ENCODE measurements at regions not wholly inside any gene's neighbourhood (a gene's known extent, or its start where the extent isn't known, plus 50 kb on each side); places are given as distances from the start of the nearest gene placed in this dataset.
"Not testable (repeated sequence)": the region's sequence is repeated elsewhere in the genome, so short reads cannot be mapped to it uniquely, and the experiment has no call there.

DNA sequence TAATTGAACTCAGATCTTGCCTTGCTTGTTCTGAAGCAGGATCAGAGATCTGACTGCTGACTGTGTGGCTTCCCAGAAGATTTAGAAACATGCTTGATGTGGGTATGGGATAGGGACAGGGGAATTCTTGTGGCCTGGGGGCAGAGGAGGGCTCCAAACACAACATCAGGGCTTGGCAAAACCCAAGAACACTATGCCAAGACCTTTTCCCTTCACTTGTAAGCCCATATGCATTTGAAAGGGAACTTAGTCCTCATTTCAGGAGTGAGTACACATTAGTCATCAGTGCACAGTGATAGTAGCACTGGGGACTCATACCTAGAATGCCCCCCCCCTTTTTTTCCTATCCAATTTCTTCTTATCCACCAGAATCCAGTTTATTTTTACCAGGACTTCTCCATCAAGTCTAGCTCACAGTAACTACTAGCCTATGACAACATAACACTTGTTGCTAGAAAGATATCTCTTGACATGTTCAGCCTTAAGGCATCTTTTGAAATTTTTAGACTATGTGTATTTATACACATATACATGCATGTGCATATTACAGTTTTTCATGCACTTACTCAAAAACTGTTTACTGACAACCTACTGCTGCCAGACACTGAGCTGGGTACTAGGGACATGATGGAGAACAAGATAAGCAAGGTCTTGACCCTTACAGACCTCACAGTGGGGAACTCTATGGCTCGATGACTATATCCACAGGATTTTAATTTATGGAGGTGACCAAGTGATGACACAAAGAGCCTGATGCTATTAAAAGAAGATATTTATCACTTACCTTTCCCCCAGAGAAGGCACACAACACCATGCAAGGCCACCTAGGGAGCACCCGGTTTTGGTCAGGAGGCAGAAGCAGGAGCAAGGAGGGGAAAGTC is 158.3 kb upstream of the MAP3K1 start:
- no peak for DNase-seq

DNA sequence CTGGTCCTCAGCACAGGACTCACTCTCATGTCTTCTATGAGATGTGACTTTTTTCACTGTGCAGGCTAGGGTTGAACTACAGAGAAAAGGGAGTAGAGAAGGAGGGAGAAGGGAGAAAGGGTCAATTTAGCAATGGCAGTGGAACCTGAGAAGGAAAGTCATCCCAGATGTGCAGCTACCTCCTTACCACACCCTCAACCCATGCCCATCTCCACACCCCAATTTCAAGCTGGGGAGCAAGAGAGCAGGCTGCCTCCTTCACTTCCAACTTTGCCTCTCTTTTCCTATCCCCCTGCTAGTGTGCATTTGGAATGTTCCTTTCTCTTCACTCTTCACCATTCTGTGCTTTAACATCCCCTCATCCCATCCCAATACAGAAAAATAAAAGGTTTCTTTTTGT is 163.5 kb upstream of the MAP3K1 start:
- no peak for DNase-seq

DNA sequence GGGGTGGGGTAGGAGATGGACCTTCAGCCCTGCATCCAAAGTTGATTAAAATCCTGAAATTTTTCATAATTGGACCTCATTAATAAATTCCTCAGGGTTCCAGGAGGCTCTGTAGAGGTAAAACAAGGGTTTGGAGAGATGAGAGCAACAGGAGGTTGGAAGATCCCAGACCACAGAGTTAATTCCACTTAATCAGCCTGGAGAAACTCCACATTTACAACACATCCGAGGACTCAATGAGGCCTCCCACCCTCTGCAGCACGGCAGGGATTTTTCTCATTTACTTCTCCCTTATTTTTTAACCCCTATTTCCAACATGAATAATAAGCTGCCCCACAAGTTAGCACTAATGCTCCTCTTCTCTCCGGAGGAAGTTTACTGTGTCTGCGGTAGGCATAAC is 165.0 kb upstream of the MAP3K1 start:
- no peak for DNase-seq

DNA sequence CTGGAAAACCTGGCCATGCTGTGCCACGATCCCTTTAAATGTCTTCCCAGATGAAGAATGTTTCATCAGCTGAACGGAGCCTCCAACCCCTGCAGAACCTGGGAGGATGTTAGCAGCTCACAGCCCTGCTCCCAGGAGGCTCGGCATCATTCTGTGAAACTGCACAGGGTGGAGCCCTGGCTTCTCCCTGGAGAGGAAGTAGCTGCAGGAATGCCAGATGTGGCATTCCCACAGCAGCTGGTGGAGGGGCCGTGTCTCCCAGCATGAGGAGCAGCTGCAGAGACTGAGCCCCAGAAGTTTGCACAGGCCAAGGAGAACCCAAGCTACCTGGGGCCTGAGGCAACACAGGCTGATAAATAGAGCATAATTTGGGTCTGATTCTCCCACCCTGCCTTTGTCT is 165.8 kb upstream of the MAP3K1 start:
- no peak for DNase-seq

DNA sequence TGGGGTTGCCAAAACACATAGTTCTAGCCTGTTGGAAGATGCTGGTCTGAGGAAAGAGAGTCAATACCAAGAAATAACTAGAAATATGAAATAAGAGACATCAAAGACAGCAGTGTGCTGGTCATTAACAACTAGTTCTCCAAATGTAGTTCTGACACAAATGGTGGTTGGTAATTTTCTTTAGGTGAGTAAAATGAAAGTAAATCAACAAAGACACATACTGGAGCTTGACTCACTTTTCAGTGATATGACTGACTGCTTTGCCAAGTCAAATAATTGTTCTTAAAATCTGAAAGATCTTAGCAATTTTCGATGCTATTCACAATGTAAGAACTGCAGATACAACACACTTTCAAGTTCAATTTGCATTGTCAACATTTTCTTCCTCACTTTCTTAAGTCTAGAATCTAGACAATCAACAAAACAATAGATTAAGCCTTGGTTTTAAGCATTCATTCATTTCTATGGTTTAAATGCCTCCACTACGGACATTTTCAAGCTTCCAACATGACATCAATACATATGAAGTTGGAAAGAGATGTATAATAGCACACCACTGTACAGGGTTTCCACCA is 166.8 kb upstream of the MAP3K1 start:
- no peak for DNase-seq

DNA sequence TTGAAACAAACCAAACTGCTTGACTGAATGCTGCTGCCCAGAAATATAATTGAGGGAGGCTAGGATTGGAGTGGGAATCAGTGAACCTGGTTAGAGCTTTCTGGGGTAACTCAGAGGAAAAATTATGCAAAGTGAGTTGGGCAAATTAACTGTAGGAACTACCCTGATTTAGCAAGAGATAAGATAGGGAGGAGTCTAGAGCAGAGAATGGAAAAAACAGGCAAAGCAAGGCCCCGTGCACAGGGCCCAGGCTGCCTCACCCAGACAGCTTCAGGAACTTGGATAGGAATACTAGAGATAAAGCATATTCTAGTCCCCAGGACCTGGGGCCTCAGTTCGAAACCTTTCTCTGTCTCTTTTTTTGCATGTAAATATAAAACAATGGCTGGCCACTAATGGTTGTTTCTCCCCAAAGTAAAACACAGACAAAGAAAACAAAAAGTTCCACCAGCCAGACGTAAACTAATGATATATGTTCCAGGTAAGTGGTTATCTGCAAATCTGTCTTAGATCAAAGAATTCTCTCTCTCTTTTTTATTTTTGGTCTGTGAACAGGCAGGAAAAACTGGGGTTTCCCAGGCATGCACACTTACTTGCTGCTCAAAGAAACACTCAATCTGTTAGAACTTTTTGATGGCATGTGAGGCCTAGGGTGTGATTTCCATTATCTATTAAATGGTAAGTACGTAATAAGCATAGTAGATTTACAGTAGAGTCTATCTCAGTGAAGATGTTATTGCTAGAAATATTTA is 168.1 kb upstream of the MAP3K1 start:
- peak in 1 of 2 donors; percentile 69 for DNase-seq

DNA sequence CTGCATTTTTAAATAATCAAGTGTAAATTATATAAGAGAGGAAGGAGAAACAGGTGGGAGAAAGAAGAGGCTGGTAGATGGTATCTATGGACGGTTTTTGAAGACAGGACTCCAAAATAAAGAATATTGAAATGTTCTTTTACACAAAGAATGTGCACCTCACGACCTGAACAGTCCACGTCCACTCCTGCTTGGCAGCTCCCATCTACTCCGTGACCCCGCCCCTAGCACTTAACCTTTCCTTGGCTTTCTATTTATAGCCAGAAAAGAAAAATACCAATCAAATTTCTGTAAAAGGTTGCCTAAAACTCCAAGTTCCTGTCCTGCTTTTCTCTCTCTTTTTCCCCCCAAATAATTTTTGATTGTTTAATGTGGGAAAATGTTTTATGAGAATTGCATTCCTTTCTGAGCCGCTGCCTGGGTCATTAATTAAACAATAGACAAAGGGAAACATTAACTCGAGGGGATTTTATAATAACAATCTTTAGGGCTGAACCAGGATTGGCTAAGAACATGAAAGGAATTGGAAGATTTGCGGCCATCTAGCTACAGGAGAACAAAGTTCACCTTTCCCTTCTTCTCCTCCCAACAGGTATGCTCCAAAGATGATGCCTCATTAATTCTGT is 173.6 kb upstream of the MAP3K1 start:
- no peak for DNase-seq

DNA sequence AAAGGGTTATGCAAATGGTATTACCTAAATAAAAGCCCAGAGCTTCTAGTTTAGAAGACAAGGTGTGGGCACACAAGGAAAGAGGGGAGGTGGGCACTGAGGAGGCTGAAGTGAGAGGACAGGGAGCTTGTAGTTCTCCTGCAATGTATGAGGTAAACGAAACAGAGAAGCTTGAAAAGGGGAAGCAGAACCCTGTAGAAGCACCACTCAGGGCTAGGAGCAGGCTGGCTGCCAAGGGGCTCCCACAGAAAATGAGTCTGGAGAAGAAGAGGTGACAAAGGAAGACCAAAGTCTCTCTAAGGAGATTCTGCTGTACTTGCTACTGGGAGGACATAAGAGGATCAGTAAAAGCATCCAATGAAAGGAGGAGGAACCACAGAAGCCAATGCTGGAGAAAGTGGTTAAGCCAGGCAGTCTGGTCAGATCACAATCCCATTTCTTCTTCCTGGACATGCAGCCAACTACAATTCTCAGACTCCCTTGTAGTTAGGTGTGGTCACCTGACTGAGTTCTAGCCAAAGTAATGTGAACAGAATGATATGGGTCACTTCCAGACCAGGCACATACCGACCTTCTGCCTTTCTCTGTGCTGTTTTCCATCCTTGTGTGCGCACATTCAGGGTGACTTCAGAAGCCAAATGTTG is 174.5 kb upstream of the MAP3K1 start:
- peak in 1 of 2 donors; percentile 43 for DNase-seq

DNA sequence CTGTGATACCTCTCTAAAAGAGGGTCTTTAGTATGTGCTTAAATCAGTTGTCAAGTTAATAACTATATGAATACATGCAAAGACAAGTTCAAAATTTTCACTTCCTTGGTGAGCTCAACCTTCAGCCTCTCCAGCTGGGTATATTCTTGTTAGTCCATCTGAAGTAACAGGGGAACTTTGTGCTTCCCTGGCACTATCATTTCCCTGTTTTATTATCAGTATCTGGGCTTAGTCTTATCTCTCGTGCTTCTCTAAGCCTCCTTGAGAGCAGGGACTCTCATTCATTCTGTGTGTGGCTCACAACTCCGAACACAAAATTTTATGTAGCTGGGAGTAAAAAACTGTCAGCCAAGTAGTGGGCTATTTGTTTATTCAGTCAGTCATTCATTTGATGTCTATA is 175.9 kb upstream of the MAP3K1 start:
- no peak for DNase-seq

DNA sequence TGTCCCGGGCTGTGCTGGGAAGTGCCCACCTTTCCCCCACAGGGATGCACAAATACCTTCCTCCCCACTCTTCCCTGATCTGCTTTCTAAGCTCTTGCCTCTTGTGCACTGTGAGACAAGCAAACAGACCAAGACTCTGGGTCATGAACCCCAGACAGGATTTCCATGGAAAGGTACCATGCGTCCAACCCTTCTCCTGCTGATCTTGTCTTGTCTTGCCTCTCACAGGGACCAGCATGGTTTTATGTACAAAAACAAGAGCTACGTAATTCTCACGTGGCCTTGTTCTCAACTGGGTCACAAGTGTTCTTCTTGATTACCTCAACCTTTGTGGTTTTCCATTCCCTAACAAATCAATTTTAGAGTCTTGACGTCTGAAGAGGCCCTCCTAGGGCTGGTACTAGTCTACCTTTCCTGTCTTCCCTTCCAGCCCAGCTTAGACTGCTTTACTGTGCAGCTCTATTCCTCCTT is 176.5 kb upstream of the MAP3K1 start:
- DNase-seq, result peak in 1 of 2 donors; percentile 90

DNA sequence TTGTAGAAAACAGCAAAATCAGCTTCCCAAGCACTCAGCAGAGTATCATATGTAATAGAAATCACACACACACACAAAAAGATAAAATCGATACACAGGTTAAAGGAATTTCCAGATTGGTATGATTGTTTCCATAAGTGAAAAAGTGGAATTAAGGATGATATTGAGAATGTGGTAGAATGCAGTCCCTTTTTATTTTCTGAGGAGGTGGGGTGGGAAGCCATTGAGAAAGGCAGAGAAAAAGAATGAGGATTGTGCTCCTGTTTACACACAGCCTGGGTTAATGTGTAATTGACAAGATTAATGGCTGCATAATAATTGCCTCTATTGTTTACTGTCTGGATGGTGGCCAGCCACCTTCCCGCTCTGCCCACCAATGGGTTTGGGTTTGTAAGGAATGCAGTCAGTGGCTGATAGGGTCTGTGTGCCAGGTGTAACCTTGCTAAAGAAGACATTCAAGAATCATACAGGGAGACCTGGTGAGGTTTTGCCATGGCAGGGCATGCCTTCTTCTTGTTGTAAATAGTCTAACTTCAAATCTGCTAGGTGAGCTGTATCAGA is 177.2 kb upstream of the MAP3K1 start:
- DNase-seq, result no peak

DNA sequence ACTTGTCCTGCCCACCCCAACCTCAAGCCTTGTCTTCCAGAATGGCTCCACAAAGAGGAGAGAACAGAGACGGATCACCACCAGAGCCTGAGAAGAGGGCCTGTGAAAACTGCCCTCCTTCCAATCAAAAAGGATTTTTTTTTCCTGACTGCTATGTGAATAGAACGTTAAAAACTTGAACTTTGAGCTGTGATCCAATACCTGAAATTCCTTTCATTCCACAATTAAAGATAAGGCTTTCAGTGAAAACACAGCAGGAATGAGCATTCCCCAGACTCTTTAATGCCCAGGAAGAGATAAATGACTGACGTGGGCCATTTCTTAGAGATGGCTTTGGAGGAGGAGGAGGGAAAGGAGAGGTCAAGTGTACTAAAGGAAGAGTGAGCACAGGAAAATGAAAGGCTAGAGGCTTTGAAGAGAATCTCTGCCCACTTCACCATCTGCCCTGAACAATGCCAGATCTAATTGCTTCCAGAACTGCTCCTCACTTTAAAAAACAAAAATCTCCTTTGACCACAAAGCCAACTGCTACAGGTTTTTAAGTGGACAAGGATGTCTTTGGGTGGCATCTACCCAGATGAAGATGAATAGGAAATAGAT is 177.9 kb upstream of the MAP3K1 start:
- DNase-seq, result no peak

DNA sequence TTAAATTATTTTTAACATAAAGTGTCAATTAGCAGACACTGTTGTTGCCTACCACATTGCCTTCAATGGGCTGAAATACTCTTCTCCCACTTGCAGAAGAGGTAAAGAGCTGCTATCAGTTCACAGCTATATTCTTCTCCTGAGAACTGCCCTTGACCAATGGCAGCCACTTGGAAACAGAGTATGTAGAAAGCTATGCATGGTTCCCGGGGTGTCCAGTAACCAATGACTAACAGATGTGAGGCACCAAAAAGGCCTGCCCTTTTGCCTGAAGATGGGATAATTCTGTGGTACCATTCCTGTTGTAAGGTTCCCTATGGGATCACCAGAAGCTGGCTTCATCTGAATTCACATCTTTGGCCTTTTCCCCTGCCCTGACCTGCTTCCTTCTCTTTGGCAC is 181.4 kb upstream of the MAP3K1 start:
- no peak for DNase-seq

DNA sequence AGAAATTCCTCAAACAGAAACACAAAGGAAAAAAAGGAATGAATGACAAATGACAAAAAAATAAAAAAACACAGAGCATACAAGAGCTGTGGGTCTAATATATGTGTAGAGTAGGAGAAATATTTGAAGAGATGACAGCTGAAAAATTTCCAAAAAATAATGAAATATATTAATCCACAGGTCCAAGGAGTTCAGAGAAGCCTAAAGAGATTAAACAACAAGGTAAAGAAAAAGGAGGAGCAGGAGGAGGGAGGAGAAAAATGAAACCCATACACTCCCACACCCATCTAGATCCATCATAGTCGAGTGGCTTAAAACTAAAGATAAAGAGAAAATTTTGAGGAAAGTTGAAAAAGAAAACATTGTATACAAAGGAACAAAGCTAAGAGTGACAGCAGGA is 182.4 kb upstream of the MAP3K1 start:
- no peak for DNase-seq

DNA sequence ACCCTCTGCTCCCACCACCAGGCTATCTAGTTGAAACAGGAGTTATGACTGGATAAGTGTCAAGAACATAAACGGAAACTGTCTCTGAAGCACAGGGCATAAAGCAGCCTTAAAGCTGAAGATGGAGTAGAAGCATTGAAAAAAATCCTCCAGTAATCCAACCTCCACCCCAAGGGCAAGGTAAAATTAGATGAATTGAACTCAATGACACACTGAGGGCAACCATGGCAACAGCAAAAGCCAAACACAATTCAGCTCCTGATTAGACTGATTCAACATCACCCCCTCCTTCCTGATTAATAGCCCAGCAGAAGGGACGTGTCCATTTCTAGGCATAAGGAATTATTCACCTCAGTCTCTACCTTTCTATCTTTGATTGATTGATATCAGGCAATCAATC is 183.2 kb upstream of the MAP3K1 start:
- DNase-seq, result no peak

DNA sequence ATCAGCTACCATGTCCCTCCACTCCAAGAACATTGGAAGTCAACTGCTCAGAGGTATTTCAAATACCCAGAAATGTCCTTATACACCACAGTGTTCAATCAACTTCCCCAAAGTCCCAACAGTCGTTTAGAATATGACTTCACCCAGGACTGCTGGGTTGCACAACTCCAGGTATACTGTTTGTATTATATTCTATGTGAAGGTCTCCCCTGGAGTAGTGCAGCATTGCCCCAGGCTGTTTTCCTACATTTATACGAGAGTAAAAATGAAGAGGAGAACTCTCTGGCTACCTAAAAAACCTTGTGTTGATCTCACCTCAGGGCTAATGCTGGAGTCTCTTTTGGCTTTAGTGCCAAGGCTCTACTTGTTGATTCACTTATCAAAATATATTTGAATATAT is 183.6 kb upstream of the MAP3K1 start:
- DNase-seq, result no peak

DNA sequence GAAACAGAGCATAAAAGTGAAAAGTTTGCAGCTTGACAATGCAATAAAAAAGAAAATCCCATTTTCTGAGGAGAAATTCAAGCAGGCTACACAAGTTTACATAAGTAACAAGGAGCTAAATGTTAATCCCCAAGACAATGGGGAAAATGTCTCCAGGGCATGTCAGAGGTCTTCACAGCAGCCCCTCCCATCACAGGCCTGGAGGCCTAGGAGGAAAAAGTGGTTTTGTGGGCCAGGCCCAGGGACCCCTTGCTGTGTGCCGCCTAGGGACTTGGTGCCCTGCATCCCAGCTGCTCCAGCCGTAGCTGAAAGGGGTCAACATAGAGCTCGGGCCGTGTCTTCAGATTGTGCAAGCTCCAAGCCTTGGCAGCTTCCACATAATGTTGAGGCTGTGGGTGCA is 186.7 kb upstream of the MAP3K1 start:
- DNase-seq, result not testable (repeated sequence)

DNA sequence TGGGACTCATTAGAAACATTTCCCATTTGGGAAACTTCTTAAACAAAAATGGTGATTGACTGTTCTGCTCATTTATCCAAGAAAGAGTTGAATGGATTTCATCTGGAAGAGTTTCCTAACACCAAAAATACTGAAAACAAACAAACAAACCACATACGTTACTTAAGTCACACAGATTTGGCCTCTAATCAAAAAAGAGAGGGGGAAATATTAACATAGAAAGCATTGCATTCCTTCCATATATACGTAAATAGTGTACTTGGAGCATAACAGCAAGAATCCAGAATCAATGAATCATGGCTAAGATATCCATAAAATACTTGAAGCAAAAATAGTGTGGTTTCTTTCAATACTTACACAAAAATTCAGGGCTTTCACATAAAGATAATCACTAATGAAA is 189.8 kb upstream of the MAP3K1 start:
- DNase-seq, result no peak

DNA sequence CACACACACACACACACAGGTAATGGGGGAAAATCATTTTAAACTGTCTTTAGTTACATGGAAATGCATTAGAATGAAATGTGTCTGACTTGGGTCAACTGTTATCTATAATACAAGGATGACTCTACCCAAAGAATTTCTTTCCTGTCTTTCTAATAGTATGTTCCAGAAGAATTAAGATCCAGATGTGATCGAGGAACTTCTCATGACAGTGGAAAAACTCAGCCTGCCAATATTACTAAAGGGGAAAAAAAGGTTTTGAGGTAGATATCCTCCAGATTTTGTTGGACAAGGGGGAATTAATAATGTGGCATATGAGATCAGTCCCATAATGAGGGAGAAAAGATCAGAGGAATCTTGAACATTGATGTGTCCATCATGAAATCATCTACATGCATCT is 190.6 kb upstream of the MAP3K1 start:
- no peak for DNase-seq

DNA sequence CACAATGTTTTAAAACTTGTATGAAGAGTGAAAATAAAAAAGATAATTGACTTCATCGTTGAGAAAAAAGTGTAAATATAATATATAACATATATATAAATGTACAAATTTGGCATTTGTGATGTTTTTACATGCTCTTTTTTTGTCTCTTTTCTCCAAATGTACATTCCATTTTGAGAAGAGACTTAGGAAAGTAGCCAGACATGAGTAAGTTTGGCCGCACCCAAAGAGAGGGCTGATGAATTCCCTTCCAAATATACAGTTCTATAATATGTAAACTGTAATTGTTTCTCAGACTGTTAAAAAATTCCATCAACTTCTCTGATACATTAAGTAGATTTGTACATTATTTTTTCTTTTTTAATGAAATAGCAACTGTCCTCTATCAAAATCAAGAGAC is 193.2 kb upstream of the MAP3K1 start:
- no peak for DNase-seq

DNA sequence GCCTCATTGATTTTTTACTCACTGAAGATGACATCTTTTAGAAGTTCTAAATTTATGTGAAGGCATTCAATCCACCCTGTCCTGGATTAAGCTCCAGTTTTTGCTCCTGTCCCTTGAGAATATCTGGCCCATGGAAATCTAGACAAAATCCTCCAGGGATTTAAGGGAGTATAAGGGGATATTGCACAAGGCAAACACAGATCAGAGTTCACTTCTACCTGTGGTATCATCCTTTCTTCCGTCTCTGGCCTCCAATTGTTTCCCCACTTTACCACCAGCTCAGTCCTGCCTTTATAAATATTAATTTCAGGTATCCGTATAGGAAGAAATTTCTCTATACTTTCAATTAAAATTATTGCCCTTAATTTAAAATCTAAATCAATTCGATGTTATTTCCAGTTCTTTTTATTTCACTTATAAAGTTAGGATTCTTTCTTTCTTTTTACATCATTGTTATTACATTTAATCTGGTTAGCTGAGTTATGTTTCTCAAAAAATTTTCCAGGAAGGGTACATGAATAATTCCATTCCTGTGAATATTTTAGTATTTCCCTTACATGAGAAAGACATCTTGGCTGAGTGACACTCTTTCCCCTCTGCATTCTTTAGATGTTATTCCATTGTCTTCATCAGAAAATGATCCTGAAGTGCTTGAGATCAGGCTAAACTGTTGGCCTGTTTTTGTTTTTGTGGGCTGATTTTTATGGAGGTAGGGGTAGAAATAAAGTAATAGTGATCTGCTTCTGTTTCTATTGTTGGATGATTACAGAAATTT is 194.3 kb upstream of the MAP3K1 start:
- no peak for DNase-seq
